ENCODE measurements at regions not wholly inside any gene's neighbourhood (a gene's known extent, or its start where the extent isn't known, plus 50 kb on each side); places are given as distances from the start of the nearest gene placed in this dataset.

- no peak for TF ChIP-seq EZH2 (IDR thresholded peaks at IDR 0.05; ENCODE audit: low read length)
- TF ChIP-seq CTCF (optimal IDR thresholded peaks at IDR 0.05 in 1 of 3, IDR thresholded peaks at IDR 0.05 in 1 of 3, conservative IDR thresholded peaks at IDR 0.05 in 1 of 3; ENCODE audit: extremely low read depth in 1 of 3, insufficient read depth in 2 of 3, low read length in 3 of 3), result no peak
- Histone ChIP-seq H3K9me3 (ENCODE audit: control insufficient read depth, low read depth, low read length) (no peaks in the 10 kb centered on the region), H3K27me3 (ENCODE audit: control insufficient read depth, extremely low read depth, insufficient read depth, low read length) (no peaks in the 10 kb centered on the region), H3K36me3 (ENCODE audit: control insufficient read depth in 2 of 2, extremely low read depth in 1 of 2, insufficient read depth in 2 of 2, low read length in 2 of 2) (no peaks in the 10 kb centered on the region), H3K79me2 (ENCODE audit: control insufficient read depth, insufficient read depth, low read length) (no peaks in the 10 kb centered on the region), H3K4me3 (ENCODE audit: control insufficient read depth in 2 of 3, extremely low read depth in 1 of 3, insufficient read depth in 2 of 3, low read depth in 1 of 3, low read length in 3 of 3) (no peak overlapping the region), H3K9me1 (ENCODE audit: control insufficient read depth, extremely low read depth, insufficient read depth, low read length) (no peaks in the 10 kb centered on the region), H2AFZ (ENCODE audit: control insufficient read depth, low read length) (no peak overlapping the region), H3K4me2 (ENCODE audit: control insufficient read depth, extremely low read depth, insufficient read depth, low read depth, low read length) (no peak overlapping the region), H3K4me1 (ENCODE audit: control insufficient read depth, extremely low read depth, insufficient read depth, low read length) (peaks cover 8% of the 10 kb centered on the region), H3K27ac (ENCODE audit: control insufficient read depth, insufficient read depth, low read length) (no peak overlapping the region), H3K9ac (ENCODE audit: control insufficient read depth, extremely low read depth, insufficient read depth, low read length) (no peak overlapping the region), H4K20me1 (ENCODE audit: control insufficient read depth, extremely low read depth, insufficient read depth, low read length) (no peaks in the 10 kb centered on the region)
- FAIRE-seq (no peak), DNase-seq (ENCODE audit: low read depth, low spot score) (no peak)
- dilution Hi-C loops (cut with MboI; ENCODE audit: extremely low pct_ligation_motif_present, low sequenced_read_pairs), result no loop called here
Observed at GRCh38 chr12:46891306-46891705, 65.5 kb upstream of the SLC38A4 start.

- no peaks in the 10 kb centered on the region for H3K79me2 ChIP-seq (ENCODE audit: control insufficient read depth, insufficient read depth, low read length)
- H4K20me1 ChIP-seq (ENCODE audit: control insufficient read depth, extremely low read depth, insufficient read depth, low read length), result no peaks in the 10 kb centered on the region
- H3K4me3 ChIP-seq (ENCODE audit: control insufficient read depth in 2 of 3, extremely low read depth in 1 of 3, insufficient read depth in 2 of 3, low read depth in 1 of 3, low read length in 3 of 3), result no peak overlapping the region
- no peak for DNase-seq (ENCODE audit: low read depth, low spot score)
- H3K27me3 ChIP-seq (ENCODE audit: control insufficient read depth, extremely low read depth, insufficient read depth, low read length), result no peaks in the 10 kb centered on the region
- TF ChIP-seq CTCF (optimal IDR thresholded peaks at IDR 0.05 in 1 of 3, IDR thresholded peaks at IDR 0.05 in 1 of 3, conservative IDR thresholded peaks at IDR 0.05 in 1 of 3; ENCODE audit: extremely low read depth in 1 of 3, insufficient read depth in 2 of 3, low read length in 3 of 3) (no peak), EZH2 (IDR thresholded peaks at IDR 0.05; ENCODE audit: low read length) (no peak)
- H3K27ac ChIP-seq (ENCODE audit: control insufficient read depth, insufficient read depth, low read length), result no peak overlapping the region
- H2AFZ ChIP-seq (ENCODE audit: control insufficient read depth, low read length), result no peak overlapping the region
- no peaks in the 10 kb centered on the region for H3K36me3 ChIP-seq (ENCODE audit: control insufficient read depth in 2 of 2, extremely low read depth in 1 of 2, insufficient read depth in 2 of 2, low read length in 2 of 2)
- H3K9me3 ChIP-seq (ENCODE audit: control insufficient read depth, low read depth, low read length), result no peaks in the 10 kb centered on the region
- H3K4me1 ChIP-seq (ENCODE audit: control insufficient read depth, extremely low read depth, insufficient read depth, low read length), result peaks cover 9% of the 10 kb centered on the region
- H3K9ac ChIP-seq (ENCODE audit: control insufficient read depth, extremely low read depth, insufficient read depth, low read length), result no peak overlapping the region
- dilution Hi-C loops (cut with MboI; ENCODE audit: extremely low pct_ligation_motif_present, low sequenced_read_pairs), result no loop called here
- no peak for FAIRE-seq
- no peaks in the 10 kb centered on the region for H3K9me1 ChIP-seq (ENCODE audit: control insufficient read depth, extremely low read depth, insufficient read depth, low read length)
- H3K4me2 ChIP-seq (ENCODE audit: control insufficient read depth, extremely low read depth, insufficient read depth, low read depth, low read length), result no peak overlapping the region
Observed at GRCh38 chr12:46892034-46892705, 66.4 kb upstream of the SLC38A4 start.
